Thyroid gland (tissue), 4 donors: ENCODE measurements at regions not wholly inside any gene's neighbourhood (a gene's known extent, or its start where the extent isn't known, plus 50 kb on each side); places are given as distances from the start of the nearest gene placed in this dataset.

Experiments used
- CTCF ChIP-seq, 6 experiments: fragments of 200-600 bp in 3 of 6; fragments of 450-650 bp in 3 of 6; sonication (generic) in 3 of 6; IDR thresholded peaks; one replicate each; pipeline ENCODE4 v1.5.1; 2016 to 2019; ENCODE audit warnings: antibody characterized with exemption in 6 of 6, mild to moderate bottlenecking in 2 of 6, inconsistent platforms in 1 of 6, moderate library complexity in 1 of 6
- POLR2A ChIP-seq, 2 donors: fragments of 450-650 bp; IDR thresholded peaks; one replicate each; pipeline ENCODE4 v1.6.1; 2017; ENCODE audit warnings: antibody characterized with exemption in 2 of 2, mild to moderate bottlenecking in 2 of 2, moderate library complexity in 1 of 2

GRCh38 chr2:187656123-187656522 is 101.9 kb upstream of the TFPI start:
- TF ChIP-seq POLR2A (IDR thresholded peaks at IDR 0.05), result no peak
- no peak for TF ChIP-seq CTCF (IDR thresholded peaks at IDR 0.05)
